GM19468 (cell line): ENCODE measurements at regions not wholly inside any gene's neighbourhood (a gene's known extent, or its start where the extent isn't known, plus 50 kb on each side); places are given as distances from the start of the nearest gene placed in this dataset.

Experiments used
- ATAC-seq: cut with Tn5 transposase; IDR thresholded peaks from one replicate; pipeline ENCODE4 v1.9.1; 2021; ENCODE audit warnings: mild to moderate bottlenecking, moderate library complexity, moderate number of reproducible peaks; ENCODE audit not compliant: unreplicated experiment; ENCODE audit errors: extremely low read depth

DNA sequence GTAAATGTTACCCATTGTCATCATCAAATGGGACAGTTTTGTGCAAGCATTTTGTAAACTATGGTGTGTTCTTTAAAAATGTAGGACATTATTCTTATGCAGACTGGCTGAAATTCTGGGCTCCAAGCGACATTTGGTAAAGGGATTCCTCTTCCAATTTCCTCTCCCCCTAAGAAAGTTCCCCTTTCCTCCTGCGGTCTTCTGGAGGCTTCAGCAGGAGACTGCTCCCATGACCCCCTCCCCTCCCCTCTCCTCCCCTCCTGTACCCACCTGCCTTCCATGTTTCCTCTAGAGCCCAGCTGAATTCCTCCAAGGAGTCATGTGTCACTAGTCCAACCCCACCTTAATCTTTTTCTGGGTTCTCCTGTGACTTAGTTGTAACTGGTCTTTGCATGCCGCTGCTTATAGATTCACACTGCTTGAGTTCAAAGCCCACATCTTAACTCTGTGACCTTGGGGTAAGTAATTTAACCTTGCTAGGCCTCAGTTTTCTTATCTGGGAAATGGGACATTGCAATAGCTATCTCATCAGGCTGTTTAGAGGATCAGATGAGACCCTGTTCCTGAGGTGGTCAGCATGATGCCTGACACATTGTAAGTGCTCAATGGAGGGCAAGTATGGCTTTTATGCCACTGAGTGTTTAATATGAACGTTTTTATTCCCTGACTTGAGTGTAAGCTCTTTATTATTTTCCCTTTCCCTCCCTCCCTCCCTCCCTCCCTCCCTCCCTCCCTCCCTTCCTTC is 69.9 kb upstream of the WDR26 start:
- ATAC-seq = no peak

- ATAC-seq = no peak
Observed at GRCh38 chr1:224505454-224506093, 71.0 kb upstream of the WDR26 start.

DNA sequence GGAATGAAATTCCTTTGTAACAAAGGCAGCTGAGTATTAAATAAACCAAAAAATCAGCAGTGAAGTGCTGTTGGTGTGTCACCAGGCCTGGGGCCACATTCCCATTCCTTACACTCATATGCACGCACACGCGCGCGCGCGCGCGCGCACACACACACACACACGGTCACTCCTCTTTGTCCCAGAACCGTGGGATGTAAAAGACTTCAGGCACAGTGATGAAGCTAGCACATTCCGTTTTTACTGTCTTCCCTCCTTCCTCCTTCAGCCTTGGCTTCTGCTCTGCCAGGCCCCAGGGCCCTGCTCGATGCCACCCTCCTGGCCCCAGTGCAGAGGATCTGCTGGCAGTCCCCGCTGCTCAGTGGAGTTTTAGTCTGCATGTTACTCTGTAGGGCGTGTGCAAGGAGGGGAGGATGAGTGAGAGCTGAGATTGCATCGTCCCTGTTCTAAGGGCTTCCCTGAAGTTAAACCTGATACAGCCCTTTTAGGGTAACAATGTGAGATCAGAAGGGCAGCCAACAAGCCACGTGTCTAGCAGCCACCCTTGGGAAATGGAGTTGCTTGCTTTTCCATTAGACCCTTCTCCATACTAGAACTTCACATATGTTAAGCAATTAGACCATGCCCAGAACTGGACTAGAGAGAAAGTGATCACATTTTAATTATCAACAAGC is 71.7 kb upstream of the WDR26 start:
- ATAC-seq = no peak

DNA sequence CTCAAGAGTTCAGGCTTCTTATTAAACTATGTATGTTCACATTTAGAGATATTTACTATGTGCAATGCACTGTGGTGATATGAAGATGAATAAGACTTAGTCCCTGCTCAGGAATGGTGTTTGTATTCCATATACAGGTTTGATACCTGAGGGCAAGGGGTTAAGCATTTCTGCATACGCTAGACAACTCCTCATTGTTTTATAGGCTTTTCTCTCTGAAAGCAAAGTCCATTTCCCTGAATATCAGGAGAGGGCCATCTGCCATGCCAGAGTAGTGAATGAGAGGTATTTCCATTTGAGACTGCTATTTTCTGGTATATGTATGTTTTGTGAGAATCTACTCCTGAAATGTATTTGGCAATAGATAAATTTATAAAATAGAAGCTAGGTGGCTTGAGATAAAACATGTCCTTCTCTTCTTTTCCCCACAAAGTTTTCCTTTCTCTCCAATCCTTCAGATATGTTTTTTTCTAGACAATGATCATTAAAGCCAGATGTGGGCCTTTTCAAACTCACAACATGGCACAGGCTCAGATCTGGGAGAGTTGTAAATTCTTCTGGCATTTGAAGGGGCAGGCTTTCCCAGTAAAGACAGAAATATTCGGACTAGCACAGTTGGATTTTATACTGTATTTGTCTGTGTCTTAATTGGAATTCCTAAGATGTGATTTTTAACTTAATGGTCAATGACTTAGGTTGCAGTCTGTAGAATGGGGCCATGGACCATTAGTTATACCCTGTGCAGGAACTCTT is 73.3 kb upstream of the WDR26 start:
- ATAC-seq = no peak

DNA sequence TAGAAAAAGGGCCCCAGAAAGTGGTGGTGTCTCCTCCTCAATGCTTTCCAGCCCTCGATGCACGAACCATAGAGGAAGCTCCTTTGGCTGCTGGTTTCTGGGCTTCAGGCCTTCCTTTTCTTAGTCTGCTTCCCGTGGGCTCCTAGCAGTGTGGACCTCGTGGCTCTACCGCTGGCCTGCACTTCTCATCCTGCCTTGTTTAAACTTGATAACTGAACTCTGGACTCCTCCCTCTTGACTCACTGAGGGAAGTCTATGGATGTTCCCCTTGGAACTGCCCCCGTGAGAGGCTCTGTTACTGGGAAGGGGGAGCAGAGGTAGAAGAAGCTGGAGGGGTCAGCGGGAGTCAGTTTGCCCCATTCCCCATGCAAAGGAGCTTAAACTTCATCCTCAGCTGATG is 75.3 kb upstream of the WDR26 start:
- ATAC-seq = no peak

GRCh38 chr1:224510880-224511645 is 76.5 kb upstream of the WDR26 start:
- no peak for ATAC-seq

DNA sequence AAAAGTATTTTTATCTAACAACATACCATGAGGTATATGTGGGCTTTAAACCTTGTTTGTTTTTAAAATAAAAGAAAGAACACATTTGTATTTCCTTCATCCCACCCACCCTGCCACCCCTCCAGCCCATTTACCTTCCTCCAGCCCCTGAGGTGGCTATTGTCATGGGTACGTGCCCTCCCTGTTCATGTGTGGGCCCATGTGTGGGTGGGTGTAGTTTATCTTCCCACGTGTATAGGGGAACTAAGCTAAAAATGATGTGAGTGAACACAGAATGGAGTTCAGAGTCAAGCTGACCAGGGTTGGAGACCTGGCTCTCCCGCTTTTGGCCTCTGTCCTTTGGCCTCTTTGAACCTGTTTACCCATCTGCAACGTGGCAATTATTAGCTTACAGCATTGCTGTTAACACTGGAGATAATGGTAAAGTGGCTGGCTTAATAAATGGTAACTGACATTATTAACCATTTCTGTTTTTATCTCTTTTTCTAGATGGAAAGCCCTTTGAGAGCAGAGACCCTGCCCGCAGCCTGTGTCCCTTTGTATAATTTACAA is 78.1 kb upstream of the WDR26 start:
- ATAC-seq = no peak

DNA sequence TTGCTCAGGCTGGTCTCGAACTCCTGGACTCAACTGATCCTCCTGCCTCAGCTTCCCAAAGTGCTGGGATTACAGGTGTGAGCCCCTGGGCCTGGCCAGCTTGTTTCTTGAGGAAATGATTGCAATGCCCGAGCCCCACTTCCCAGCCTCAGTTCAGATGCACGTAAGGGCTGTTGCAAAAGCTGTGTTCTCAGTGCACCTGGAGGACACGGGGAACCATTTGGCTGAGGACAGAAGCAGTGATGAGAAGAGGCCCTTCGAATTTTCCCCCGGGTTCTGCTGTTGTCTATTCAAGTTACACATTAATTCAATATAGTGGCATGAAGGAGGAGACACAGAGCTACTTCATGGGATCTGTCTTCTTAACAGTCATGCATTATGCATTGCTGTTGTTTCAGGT is 78.8 kb upstream of the WDR26 start:
- no peak for ATAC-seq

- no peak for ATAC-seq
Observed at GRCh38 chr1:224513787-224514209, 79.2 kb upstream of the WDR26 start.

- no peak for ATAC-seq
Observed at GRCh38 chr1:224517171-224517570, 82.6 kb upstream of the WDR26 start.

DNA sequence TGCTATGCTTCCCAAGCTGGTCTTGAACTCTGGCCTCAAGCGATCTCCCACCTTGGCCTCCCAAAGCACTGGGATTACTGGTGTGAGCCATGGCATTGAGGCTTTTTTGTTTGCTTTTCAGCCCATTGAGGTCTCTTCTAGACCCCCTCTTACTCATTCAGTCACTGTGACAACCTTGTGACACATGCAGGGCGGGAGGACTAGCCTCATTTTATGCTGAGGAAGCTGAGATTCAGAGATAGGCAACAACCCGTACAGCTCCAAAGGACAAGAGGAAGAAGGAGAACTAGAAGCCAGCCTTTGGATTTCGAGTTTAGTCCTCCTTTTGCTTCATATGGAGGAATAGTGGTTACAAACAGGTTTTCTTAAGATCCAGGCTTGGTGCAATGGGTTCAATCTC is 83.9 kb upstream of the WDR26 start:
- ATAC-seq = no peak

DNA sequence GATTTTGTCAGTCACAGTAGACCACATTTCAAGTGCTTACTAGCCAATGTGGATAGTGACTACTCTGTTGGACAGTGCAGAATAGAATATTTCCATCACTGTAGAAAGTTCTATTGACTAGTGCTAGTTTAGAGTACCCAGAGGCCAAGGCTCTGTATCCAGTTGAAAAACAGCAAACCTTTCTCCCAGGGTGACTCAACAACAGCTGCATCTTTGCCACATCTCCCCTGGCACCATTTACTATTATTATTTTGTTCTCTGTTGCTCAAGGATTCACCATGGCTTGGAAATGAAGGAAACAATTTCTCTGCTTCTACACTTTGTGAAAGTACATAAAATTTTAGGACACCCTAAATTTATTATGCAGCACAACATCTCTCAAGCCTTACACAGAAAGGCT is 85.3 kb upstream of the WDR26 start:
- no peak for ATAC-seq

GRCh38 chr1:224520808-224521207 is 86.2 kb upstream of the WDR26 start:
- no peak for ATAC-seq

DNA sequence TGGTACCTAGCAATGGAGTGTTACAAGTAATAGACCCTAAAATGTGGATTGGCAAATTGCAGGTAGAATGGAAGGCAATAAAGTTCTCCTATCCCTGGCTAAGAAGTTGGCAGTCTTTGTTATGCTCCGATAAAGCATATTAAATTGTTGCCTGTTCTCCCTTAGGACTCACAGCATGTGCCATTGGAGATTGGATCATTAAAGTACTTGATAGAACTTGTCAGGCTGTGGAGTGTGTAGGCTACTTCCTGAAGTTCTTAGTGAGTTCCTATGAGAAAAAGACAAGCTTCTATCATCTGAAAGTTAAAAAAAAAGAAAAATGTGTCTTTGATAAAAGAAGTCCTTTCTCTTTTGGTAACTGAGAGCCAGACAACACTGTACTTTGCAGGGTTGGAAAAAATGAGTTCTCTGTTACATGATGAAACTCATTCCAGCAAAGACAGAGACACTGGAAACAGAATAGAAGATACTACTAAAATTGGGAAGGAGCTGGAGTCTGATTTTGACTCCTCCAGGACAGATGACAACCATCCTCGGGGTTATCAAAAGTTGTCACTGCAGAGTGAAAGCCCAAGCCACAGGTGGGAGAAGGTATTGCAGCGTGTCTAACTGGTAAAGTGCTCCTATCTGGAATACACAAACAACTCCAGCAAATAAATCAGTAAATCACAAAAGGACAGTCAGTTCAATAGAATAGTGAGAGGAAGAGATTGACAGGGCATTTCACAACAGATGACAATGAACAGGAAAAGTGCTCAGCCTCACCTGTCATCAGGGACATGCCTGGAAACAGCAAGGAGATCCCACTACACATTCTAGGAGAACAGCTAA is 87.5 kb upstream of the WDR26 start:
- ATAC-seq = no peak

GRCh38 chr1:224523676-224524075 is 89.1 kb upstream of the WDR26 start:
- no peak for ATAC-seq

- ATAC-seq = no peak
Observed at GRCh38 chr1:224524679-224525078, 90.1 kb upstream of the WDR26 start.

GRCh38 chr1:224525411-224526040 is 90.6 kb upstream of the CNIH3 start:
- ATAC-seq = no peak

- ATAC-seq = no peak
Observed at GRCh38 chr1:224526771-224527170, 89.3 kb upstream of the CNIH3 start.
